IMR-90 (cell line): ENCODE measurements at regions not wholly inside any gene's neighbourhood (a gene's known extent, or its start where the extent isn't known, plus 50 kb on each side); places are given as distances from the start of the nearest gene placed in this dataset.

ENCODE experiments used
- CEBPB ChIP-seq: IDR thresholded peaks from 2 replicates; pipeline ENCODE4 v1.6.1; 2012; ENCODE audit warnings: low read depth, low read length, improper control_type of control experiment
- CTCF ChIP-seq: conservative IDR thresholded peaks from 2 replicates; pipeline ENCODE4 v1.5.1; 2012; ENCODE audit warnings: mild to moderate bottlenecking, low read depth, low read length, improper control_type of control experiment
- MXI1 ChIP-seq: IDR thresholded peaks from 2 replicates; pipeline ENCODE4 v1.6.1; 2012; ENCODE audit warnings: low read depth, mild to moderate bottlenecking, low read length, moderate library complexity, borderline replicate concordance
- POLR2A ChIP-seq: IDR thresholded peaks from 2 replicates; pipeline ENCODE4 v1.6.1; 2012; ENCODE audit warnings: mild to moderate bottlenecking, low read depth, low read length
- RAD21 ChIP-seq: IDR thresholded peaks from 2 replicates; pipeline ENCODE4 v1.6.1; 2012; ENCODE audit warnings: low read length, improper control_type of control experiment
- RCOR1 ChIP-seq: IDR thresholded peaks from 2 replicates; pipeline ENCODE4 v1.6.1; 2012; ENCODE audit warnings: mild to moderate bottlenecking, low read length, improper control_type of control experiment; ENCODE audit not compliant: insufficient replicate concordance

- TF ChIP-seq CTCF = no peak
- TF ChIP-seq CEBPB = no peak
- TF ChIP-seq POLR2A = no peak
- TF ChIP-seq MXI1 = no peak
- TF ChIP-seq RAD21 = no peak
- no peak for TF ChIP-seq RCOR1
These were observed 75.5 kb upstream of the UNC5A start for GRCh38 chr5:176734756-176735342.
